AG04449 (cell line): ENCODE measurements at regions not wholly inside any gene's neighbourhood (a gene's known extent, or its start where the extent isn't known, plus 50 kb on each side); places are given as distances from the start of the nearest gene placed in this dataset.

Experiments used
- CTCF ChIA-PET: fragments of 350-600 bp; formaldehyde crosslinking; extraction: SDS; loops from one replicate; lab custom pipeline; 2021; ENCODE audit warnings: antibody characterized with exemption; lab: Yijun Ruan, JAX
- POLR2A ChIA-PET: fragments of 400-600, 350-600 bp; formaldehyde crosslinking; extraction: SDS; loops from one replicate; lab custom pipeline; 2020; ENCODE audit warnings: antibody characterized with exemption, inconsistent platforms; lab: Yijun Ruan, JAX
- DNase-seq: peaks from one replicate; pipeline ENCODE4 v3.0.0-alpha.2; 2010; ENCODE audit warnings: low read depth, low spot score
- H3K4me3 ChIP-seq: 2 replicates; pipeline ENCODE4 v1.5.1; 2011; ENCODE audit warnings: low read depth, mild to moderate bottlenecking, control low read depth, low read length
- TF ChIP-seq, protein P1 (sequence below): IDR thresholded peaks from one replicate; pipeline ENCODE4 v1.5.1; 2011; ENCODE audit warnings: mild to moderate bottlenecking, moderate library complexity, low read length, control low read depth, inconsistent platforms; ENCODE audit not compliant: insufficient read depth; ENCODE audit errors: missing control alignments

DNA sequence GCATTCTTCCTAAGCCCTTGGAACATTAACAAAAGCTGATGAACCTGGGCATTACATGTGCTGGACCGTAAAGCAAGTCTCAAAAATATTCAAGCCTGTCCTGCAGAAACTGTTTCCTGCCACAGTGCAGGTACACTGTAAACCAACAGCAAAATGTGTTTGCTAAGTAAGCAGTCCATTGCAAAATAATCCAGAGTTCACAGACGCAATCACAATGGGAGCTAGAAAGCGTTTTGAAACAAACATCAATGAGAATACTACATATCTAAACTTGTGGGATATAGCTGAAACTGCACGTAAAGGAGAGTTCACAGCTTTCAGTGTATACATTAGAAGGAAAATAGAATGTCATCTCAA lies 61.6 kb downstream of the RGS12 start:
- DNase-seq = no peak
- no peak overlapping the region for H3K4me3 ChIP-seq
- POLR2A ChIA-PET = no interaction called here
- TF ChIP-seq, protein P1, sequence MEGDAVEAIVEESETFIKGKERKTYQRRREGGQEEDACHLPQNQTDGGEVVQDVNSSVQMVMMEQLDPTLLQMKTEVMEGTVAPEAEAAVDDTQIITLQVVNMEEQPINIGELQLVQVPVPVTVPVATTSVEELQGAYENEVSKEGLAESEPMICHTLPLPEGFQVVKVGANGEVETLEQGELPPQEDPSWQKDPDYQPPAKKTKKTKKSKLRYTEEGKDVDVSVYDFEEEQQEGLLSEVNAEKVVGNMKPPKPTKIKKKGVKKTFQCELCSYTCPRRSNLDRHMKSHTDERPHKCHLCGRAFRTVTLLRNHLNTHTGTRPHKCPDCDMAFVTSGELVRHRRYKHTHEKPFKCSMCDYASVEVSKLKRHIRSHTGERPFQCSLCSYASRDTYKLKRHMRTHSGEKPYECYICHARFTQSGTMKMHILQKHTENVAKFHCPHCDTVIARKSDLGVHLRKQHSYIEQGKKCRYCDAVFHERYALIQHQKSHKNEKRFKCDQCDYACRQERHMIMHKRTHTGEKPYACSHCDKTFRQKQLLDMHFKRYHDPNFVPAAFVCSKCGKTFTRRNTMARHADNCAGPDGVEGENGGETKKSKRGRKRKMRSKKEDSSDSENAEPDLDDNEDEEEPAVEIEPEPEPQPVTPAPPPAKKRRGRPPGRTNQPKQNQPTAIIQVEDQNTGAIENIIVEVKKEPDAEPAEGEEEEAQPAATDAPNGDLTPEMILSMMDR = no peak
- CTCF ChIA-PET = interaction anchor here (0.8 to 5.1 kb wide), 4 partner anchors 9 to 248 kb away, joined by 3 to 43 read pairs (median 6); no protein-coding TSS in a partner anchor

DNA sequence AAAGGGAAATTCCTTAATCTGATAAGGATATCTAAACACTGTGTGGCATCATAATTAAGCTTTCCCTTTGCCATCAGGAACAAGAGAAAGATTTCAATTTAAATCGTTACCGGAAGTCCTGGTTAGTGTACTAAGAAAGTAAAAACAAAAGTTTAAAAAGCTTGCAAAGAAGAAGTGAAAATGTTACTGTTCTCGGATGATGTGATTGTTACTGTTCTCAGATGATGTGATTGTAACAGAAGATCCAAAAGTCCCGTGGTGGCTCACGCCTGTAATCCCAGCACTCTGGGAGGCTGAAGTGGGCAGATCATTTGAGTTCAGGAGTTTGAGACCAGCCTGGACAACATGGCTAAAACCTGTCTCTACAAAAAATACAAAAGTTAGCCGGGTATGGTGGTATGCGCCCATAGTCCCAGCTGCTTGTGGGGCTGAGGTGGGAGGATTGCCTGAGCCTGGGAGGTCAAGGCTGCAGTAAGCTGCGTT lies 62.5 kb downstream of the RGS12 start:
- ChIA-PET POLR2A (no interaction called here), CTCF (interaction anchor here (0.9 to 5.1 kb wide), 4 partner anchors 10 to 125 kb away, joined by 3 to 43 read pairs (median 6); no protein-coding TSS in a partner anchor)
- TF ChIP-seq, protein P1 = no peak
- no peak for DNase-seq
- H3K4me3 ChIP-seq = no peak overlapping the region

DNA sequence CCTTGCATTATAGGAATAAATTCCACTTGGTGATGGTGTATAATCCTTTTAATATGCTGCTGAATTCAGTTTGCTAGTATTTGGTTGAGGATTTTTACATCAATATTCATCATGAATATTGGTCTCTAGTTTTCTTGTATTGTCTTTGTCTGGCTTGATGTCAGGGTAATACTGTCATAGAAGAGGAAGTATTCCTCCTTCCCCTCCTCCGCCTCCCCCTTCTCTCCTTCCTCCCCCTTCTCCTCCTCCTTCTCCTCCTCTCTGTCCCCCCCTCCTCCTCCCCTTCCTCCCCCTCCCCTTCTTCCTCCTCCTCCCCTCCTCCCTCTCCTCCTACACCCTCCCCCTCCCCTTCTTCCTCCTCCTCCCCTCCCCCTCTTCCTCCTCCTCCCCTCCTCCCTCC lies 65.8 kb downstream of the RGS12 start:
- TF ChIP-seq, protein P1 = no peak
- ChIA-PET CTCF (interaction anchor here (5.1 kb wide), 1 partner anchor 13 kb away, joined by 43 read pairs; no protein-coding TSS in a partner anchor), POLR2A (no interaction called here)
- no peak overlapping the region for H3K4me3 ChIP-seq
- no peak for DNase-seq

DNA sequence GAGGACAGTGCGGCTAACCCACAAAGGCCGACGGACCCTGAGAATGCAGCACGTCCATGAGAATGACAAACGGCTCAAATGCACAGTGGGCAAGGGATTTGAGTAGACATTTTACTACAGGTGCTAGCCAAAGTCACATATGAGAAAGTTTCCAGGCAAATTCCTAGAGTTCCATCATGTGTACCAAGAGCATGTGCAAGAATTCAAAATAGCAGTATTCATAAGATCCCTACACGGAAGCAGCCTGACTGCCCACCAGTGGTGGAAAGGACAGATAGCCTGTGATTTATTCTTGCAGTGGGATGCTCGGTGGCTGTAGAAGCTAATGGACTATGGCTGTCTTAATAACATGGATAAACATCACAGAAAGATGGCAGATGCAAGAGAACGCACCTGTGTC lies 68.0 kb downstream of the RGS12 start:
- DNase-seq = no peak
- ChIA-PET POLR2A (no interaction called here), CTCF (interaction anchor here (0.8 to 2.7 kb wide), 4 partner anchors 9 to 26 kb away, joined by 3 to 20 read pairs (median 6); no protein-coding TSS in a partner anchor)
- H3K4me3 ChIP-seq = no peak overlapping the region
- TF ChIP-seq, protein P1 = no peak

DNA sequence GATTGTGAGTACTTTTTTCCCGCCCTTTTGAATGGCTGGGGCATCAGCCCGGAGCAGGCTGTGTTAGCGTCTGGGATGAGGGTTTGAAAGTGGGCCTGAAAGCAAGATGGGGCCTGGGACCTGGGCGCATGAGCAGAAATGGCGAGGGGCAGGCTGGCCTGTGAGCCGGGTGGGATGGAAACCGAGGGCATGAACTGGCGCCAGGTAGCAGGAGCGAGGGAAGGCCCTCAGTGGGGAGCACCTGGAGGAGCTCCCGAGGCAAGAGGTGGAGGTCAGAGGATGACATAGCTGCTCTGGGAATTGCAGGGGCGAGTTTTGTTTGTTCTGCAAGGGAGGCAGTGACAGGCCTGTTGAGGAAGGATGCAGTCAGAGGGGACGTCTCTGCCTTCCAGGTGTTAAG lies 68.6 kb downstream of the RGS12 start:
- no peak overlapping the region for H3K4me3 ChIP-seq
- POLR2A ChIA-PET = no interaction called here
- CTCF ChIA-PET = interaction anchor here (0.8 to 2.7 kb wide), 4 partner anchors 8 to 25 kb away, joined by 3 to 20 read pairs (median 6); no protein-coding TSS in a partner anchor
- TF ChIP-seq, protein P1 = no peak
- DNase-seq = no peak

DNA sequence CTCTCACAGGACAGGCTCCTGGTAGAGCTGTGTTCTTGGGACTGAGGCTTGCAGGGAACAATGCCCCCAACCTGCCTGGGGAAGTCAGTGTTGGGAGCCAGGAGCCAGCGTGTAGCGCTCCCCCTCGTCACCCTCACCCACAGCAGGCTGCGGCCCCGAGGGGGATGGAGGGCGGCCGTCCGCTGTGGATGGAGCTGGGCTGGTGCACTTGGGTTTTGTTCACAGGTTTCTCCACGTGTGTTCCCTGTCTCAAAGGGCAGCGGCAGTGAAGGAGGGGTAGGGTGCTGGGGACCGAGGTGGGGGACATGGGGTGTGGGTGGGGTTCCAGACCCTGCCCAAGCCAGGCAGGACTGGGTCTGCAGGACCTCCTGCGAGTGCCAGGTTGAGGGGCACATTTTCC lies 69.1 kb downstream of the RGS12 start:
- DNase-seq = no peak
- ChIA-PET CTCF (interaction anchor here (2.2 to 2.7 kb wide), 2 partner anchors 10 to 15 kb away, joined by 7 to 20 read pairs; no protein-coding TSS in a partner anchor), POLR2A (no interaction called here)
- H3K4me3 ChIP-seq = no peak overlapping the region
- TF ChIP-seq, protein P1 = no peak
